ENCODE measurements at regions not wholly inside any gene's neighbourhood (a gene's known extent, or its start where the extent isn't known, plus 50 kb on each side); places are given as distances from the start of the nearest gene placed in this dataset.

GRCh38 chr10:78292250-78292981, 258.8 kb downstream of the RPS24 start:
- Histone ChIP-seq H3K4me2 (no peak overlapping the region), H3K4me1 (ENCODE audit: control insufficient read depth in 1 of 2, insufficient read depth in 2 of 2, low read depth in 1 of 2, low read length in 1 of 2) (peaks cover 28 to 83% of the 10 kb centered on the region in 2 experiments), H4K20me1 (ENCODE audit: insufficient read depth) (no peaks in the 10 kb centered on the region), H3K9me3 (no peaks in the 10 kb centered on the region), H3K4me3 (ENCODE audit: low read depth in 2 of 2, low read length in 1 of 2) (no peak overlapping the region), H3F3A (replicated peaks; ENCODE audit: insufficient read depth) (peaks cover 7% of the 10 kb centered on the region), H3K36me3 (replicated peaks in 1 of 2; ENCODE audit: control insufficient read depth in 1 of 2, insufficient read depth in 2 of 2, low read length in 1 of 2) (no peaks in the 10 kb centered on the region), H3K27me3 (ENCODE audit: insufficient read depth) (no peaks in the 10 kb centered on the region), H3K27ac (ENCODE audit: low read depth in 2 of 2, low read length in 1 of 2) (peak overlapping the region in 1 of 2 experiments; percentile 99; a peak in 2 of 4 replicates), H2AFZ (ENCODE audit: low read depth) (no peak overlapping the region), H3K79me2 (ENCODE audit: insufficient read depth) (no peaks in the 10 kb centered on the region), H3K9me2 (no peaks in the 10 kb centered on the region), H3K9ac (no peak overlapping the region)
- 85% methylated on average over 10 of the region's 10 CpGs for WGBS (ENCODE audit: low lambda C conversion rate)
- POLR2A ChIA-PET: interaction anchor here (0.6 to 1.7 kb wide), 11 partner anchors 10 to 681 kb away, joined by 3 to 6 read pairs (median 3); no protein-coding TSS in a partner anchor
- TF ChIP-seq RCOR1 (IDR thresholded peaks at IDR 0.05; ENCODE audit: low read length) (no peak), USF1 (IDR thresholded peaks at IDR 0.05; ENCODE audit: borderline replicate concordance, low read depth) (no peak), CTCF (IDR thresholded peaks at IDR 0.05) (no peak), RAD21 (IDR thresholded peaks at IDR 0.05; ENCODE audit: low read length) (no peak), ZBTB33 (IDR thresholded peaks at IDR 0.05; ENCODE audit: borderline replicate concordance, low read depth) (no peak), TAF1 (IDR thresholded peaks at IDR 0.05; ENCODE audit: borderline replicate concordance, low read depth, low read length) (no peak), SIN3A (IDR thresholded peaks at IDR 0.05; ENCODE audit: borderline replicate concordance, low read depth, low read length) (no peak), MAX (IDR thresholded peaks at IDR 0.05; ENCODE audit: low read depth) (no peak), RXRA (IDR thresholded peaks at IDR 0.05; ENCODE audit: borderline replicate concordance, low read depth) (no peak), MXI1 (IDR thresholded peaks at IDR 0.05; ENCODE audit: low read depth, low read length) (no peak), REST (IDR thresholded peaks at IDR 0.05; ENCODE audit: low read depth, low read length) (no peak)
- DNase-seq: no peak
- CTCF ChIA-PET: interaction anchor here (0.6 to 5.8 kb wide), 7 partner anchors 10 to 245 kb away, joined by 3 to 30 read pairs (median 4); no protein-coding TSS in a partner anchor
